Right atrium auricular region (tissue), 2 donors: ENCODE measurements at regions not wholly inside any gene's neighbourhood (a gene's known extent, or its start where the extent isn't known, plus 50 kb on each side); places are given as distances from the start of the nearest gene placed in this dataset.
"Not testable (repeated sequence)": the region's sequence is repeated elsewhere in the genome, so short reads cannot be mapped to it uniquely, and the experiment has no call there.

ENCODE experiments used
- DNase-seq: peaks from one replicate; pipeline ENCODE4 v3.0.0-alpha.2; 2019; ENCODE audit warnings: low spot score
- H3K27ac ChIP-seq, 2 donors: fragments of 200-600 bp; sonication (generic); 1 replicate in 1 of 2; 2 replicates in 1 of 2; pipeline ENCODE4 v1.5.1; 2016 to 2019
- H3K27me3 ChIP-seq, 2 donors: fragments of 200-600 bp; sonication (generic); one replicate each; pipeline versions ENCODE4 v1.5.1 to v1.6.0; 2017 to 2019
- H3K36me3 ChIP-seq: fragments of 200-600 bp; sonication (generic); one replicate; pipeline ENCODE4 v1.5.1; 2016
- H3K4me1 ChIP-seq, 2 donors: fragments of 200-600 bp; sonication (generic); one replicate each; pipeline versions ENCODE4 v1.5.1 to v1.6.0; 2017 to 2019
- H3K4me3 ChIP-seq, 2 donors: fragments of 200-600 bp; sonication (generic); 1 replicate in 1 of 2; 2 replicates in 1 of 2; pipeline ENCODE4 v1.5.1; 2017 to 2019; ENCODE audit warnings: mild to moderate bottlenecking in 1 of 2, moderate library complexity in 1 of 2
- H3K9me3 ChIP-seq, 2 donors: fragments of 200-600 bp; sonication (generic); one replicate each; pipeline ENCODE4 v1.5.1; 2019
- CTCF ChIP-seq, 2 donors: fragments of 200-600 bp; sonication (generic); IDR thresholded peaks; one replicate each; pipeline ENCODE4 v1.5.1; 2019; ENCODE audit warnings: antibody characterized with exemption in 2 of 2

GRCh38 chrX:128000033-128000432, 52.2 kb downstream of the ACTRT1 start:
- H3K27ac ChIP-seq, H3K4me1 ChIP-seq, H3K36me3 ChIP-seq, H3K4me3 ChIP-seq, H3K27me3 ChIP-seq, H3K9me3 ChIP-seq, DNase-seq: not testable (repeated sequence)

GRCh38 chrX:127963696-127964095, 88.5 kb downstream of the ACTRT1 start:
- Histone ChIP-seq H3K27me3 (no peaks in the 10 kb centered on the region), H3K4me1 (no peaks in the 10 kb centered on the region), H3K27ac (no peak overlapping the region), H3K4me3 (no peak overlapping the region), H3K36me3 (no peaks in the 10 kb centered on the region), H3K9me3 (peaks cover 0 to 9% of the 10 kb centered on the region in 2 donors)
- TF ChIP-seq CTCF (IDR thresholded peaks at IDR 0.05) = no peak
- no peak for DNase-seq

GRCh38 chrX:127947450-127947849, 104.8 kb downstream of the ACTRT1 start:
- Histone ChIP-seq H3K36me3 (no peaks in the 10 kb centered on the region), H3K4me1 (no peaks in the 10 kb centered on the region), H3K9me3 (no peaks in the 10 kb centered on the region), H3K27me3 (no peaks in the 10 kb centered on the region), H3K27ac (no peak overlapping the region), H3K4me3 (no peak overlapping the region)
- no peak for TF ChIP-seq CTCF (IDR thresholded peaks at IDR 0.05)
- no peak for DNase-seq

- DNase-seq = no peak
- Histone ChIP-seq H3K4me1 (no peaks in the 10 kb centered on the region), H3K27me3 (no peaks in the 10 kb centered on the region), H3K36me3 (no peaks in the 10 kb centered on the region), H3K27ac (no peak overlapping the region), H3K9me3 (no peaks in the 10 kb centered on the region), H3K4me3 (no peak overlapping the region)
- no peak for TF ChIP-seq CTCF (IDR thresholded peaks at IDR 0.05)
These were observed 108.6 kb downstream of the ACTRT1 start for GRCh38 chrX:127943571-127943970.

- no peaks in the 10 kb centered on the region for H3K36me3 ChIP-seq
- no peaks in the 10 kb centered on the region for H3K27me3 ChIP-seq
- no peaks in the 10 kb centered on the region for H3K4me1 ChIP-seq
- H3K4me3 ChIP-seq = no peak overlapping the region
- H3K9me3 ChIP-seq = no peaks in the 10 kb centered on the region
- no peak for DNase-seq
- no peak overlapping the region for H3K27ac ChIP-seq
- no peak for TF ChIP-seq CTCF (IDR thresholded peaks at IDR 0.05)
These were observed 143.8 kb downstream of the ACTRT1 start for GRCh38 chrX:127908384-127908783.

GRCh38 chrX:127888767-127889166, 163.4 kb downstream of the ACTRT1 start:
- Histone ChIP-seq H3K4me1 (no peaks in the 10 kb centered on the region), H3K27me3 (no peaks in the 10 kb centered on the region), H3K9me3 (peaks cover 0 to 5% of the 10 kb centered on the region in 2 donors), H3K4me3 (no peak overlapping the region), H3K27ac (no peak overlapping the region), H3K36me3 (no peaks in the 10 kb centered on the region)
- DNase-seq = no peak
- no peak for TF ChIP-seq CTCF (IDR thresholded peaks at IDR 0.05)
